ENCODE measurements at regions not wholly inside any gene's neighbourhood (a gene's known extent, or its start where the extent isn't known, plus 50 kb on each side); places are given as distances from the start of the nearest gene placed in this dataset.

GRCh38 chr4:135705343-135705742 lies 1503.8 kb upstream of the PABPC4L start:
- ChIA-PET POLR2A (no interaction called here), CTCF (no interaction called here)
- H3K27me3 ChIP-seq (ENCODE audit: control insufficient read depth in 2 of 2, insufficient read depth in 2 of 2, low read length in 2 of 2) = no peaks in the 10 kb centered on the region
- no peaks in the 10 kb centered on the region for H3K4me1 ChIP-seq (ENCODE audit: control insufficient read depth in 2 of 2, insufficient read depth in 2 of 2, low read length in 2 of 2)
- H3K4me3 ChIP-seq (ENCODE audit: low read length) = no peak overlapping the region
- no peak for DNase-seq
- no peak overlapping the region for H3K27ac ChIP-seq (ENCODE audit: low read depth, low read length)
- H3K4me1 Mint-ChIP-seq = no peaks in the 10 kb centered on the region
- H3K4me3 Mint-ChIP-seq = no peak overlapping the region
- ATAC-seq = no peak
- no peak overlapping the region for H3K27ac Mint-ChIP-seq
- no peaks in the 10 kb centered on the region for H3K36me3 ChIP-seq (ENCODE audit: control insufficient read depth in 2 of 3, insufficient read depth in 3 of 3, low read length in 3 of 3)
- intact Hi-C loops (cut with micrococcal nuclease) = no loop called here
- no peaks in the 10 kb centered on the region for H3K36me3 Mint-ChIP-seq
- no peaks in the 10 kb centered on the region for H3K9me3 ChIP-seq (ENCODE audit: control insufficient read depth in 2 of 3, low read length in 3 of 3)
- no peaks in the 10 kb centered on the region for H3K27me3 Mint-ChIP-seq
- peaks cover 0 to 17% (median 4%) of the 10 kb centered on the region in 11 donors for H3K9me3 Mint-ChIP-seq

DNA sequence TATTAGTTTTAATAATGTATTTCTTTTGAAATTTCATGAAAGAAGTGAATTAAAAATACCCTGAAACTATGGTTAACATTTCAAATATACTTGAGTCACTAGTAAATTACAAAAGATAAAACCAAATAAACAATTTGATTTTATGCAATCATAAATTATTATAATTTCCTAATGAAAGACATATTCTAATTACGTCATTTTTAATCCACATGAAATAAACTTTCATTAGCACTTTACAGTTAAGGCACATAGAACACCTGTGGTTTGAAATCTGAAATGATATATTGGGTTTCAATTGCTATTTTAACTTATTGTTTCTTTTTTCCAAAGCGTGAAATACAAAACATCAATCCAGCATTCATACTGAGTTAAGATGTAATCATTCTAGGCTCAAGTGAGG lies 1492.5 kb upstream of the PABPC4L start:
- Mint-ChIP-seq H3K36me3 (no peaks in the 10 kb centered on the region), H3K27ac (no peak overlapping the region), H3K4me1 (no peaks in the 10 kb centered on the region), H3K27me3 (no peaks in the 10 kb centered on the region), H3K9me3 (peaks cover 0 to 22% (median 7%) of the 10 kb centered on the region in 11 donors), H3K4me3 (no peak overlapping the region)
- ATAC-seq (no peak), DNase-seq (no peak)
- H3K36me3 ChIP-seq (ENCODE audit: control insufficient read depth in 2 of 3, insufficient read depth in 3 of 3, low read length in 3 of 3) = no peaks in the 10 kb centered on the region
- H3K9me3 ChIP-seq (ENCODE audit: control insufficient read depth in 2 of 3, low read length in 3 of 3) = no peaks in the 10 kb centered on the region
- intact Hi-C loops (cut with micrococcal nuclease) = no loop called here
- no peak overlapping the region for H3K4me3 ChIP-seq (ENCODE audit: low read length)
- no peak overlapping the region for H3K27ac ChIP-seq (ENCODE audit: low read depth, low read length)
- H3K27me3 ChIP-seq (ENCODE audit: control insufficient read depth in 2 of 2, insufficient read depth in 2 of 2, low read length in 2 of 2) = no peaks in the 10 kb centered on the region
- H3K4me1 ChIP-seq (ENCODE audit: control insufficient read depth in 2 of 2, insufficient read depth in 2 of 2, low read length in 2 of 2) = no peaks in the 10 kb centered on the region
- ChIA-PET CTCF (no interaction called here), POLR2A (no interaction called here)

DNA sequence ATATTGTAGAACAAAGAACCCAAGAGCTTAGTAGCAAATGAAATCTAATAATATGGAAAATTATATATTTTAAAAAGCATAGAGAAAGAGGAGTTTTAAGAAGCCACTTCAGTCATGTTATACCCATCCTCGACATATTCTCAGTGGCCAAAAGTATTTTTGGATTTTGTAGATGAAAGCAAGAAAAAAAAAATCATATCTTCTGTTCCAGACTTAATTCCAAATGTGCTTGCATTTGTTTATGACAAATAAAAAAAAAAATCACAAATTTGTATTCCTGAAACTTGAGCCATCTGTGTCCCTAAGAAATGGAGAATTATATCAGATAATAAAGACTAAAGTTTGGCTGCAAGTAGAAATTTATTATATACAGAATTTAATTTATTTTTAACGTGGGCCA lies 1482.4 kb upstream of the PABPC4L start:
- Mint-ChIP-seq H3K27ac (no peak overlapping the region), H3K9me3 (peaks cover 0 to 23% (median 4%) of the 10 kb centered on the region in 11 donors), H3K36me3 (peaks cover 0 to 6% (median 0%) of the 10 kb centered on the region in 5 donors), H3K4me3 (no peak overlapping the region), H3K4me1 (no peaks in the 10 kb centered on the region), H3K27me3 (no peaks in the 10 kb centered on the region)
- DNase-seq (no peak), ATAC-seq (no peak)
- no peaks in the 10 kb centered on the region for H3K9me3 ChIP-seq (ENCODE audit: control insufficient read depth in 2 of 3, low read length in 3 of 3)
- no peaks in the 10 kb centered on the region for H3K4me1 ChIP-seq (ENCODE audit: control insufficient read depth in 2 of 2, insufficient read depth in 2 of 2, low read length in 2 of 2)
- no peaks in the 10 kb centered on the region for H3K36me3 ChIP-seq (ENCODE audit: control insufficient read depth in 2 of 3, insufficient read depth in 3 of 3, low read length in 3 of 3)
- ChIA-PET CTCF (no interaction called here), POLR2A (no interaction called here)
- intact Hi-C loops (cut with micrococcal nuclease) = no loop called here
- no peak overlapping the region for H3K27ac ChIP-seq (ENCODE audit: low read depth, low read length)
- no peak overlapping the region for H3K4me3 ChIP-seq (ENCODE audit: low read length)
- no peaks in the 10 kb centered on the region for H3K27me3 ChIP-seq (ENCODE audit: control insufficient read depth in 2 of 2, insufficient read depth in 2 of 2, low read length in 2 of 2)

- H3K27ac Mint-ChIP-seq = no peak overlapping the region
- ChIA-PET POLR2A (no interaction called here), CTCF (no interaction called here)
- no peaks in the 10 kb centered on the region for H3K36me3 Mint-ChIP-seq
- DNase-seq (no peak), ATAC-seq (no peak)
- Histone ChIP-seq H3K27me3 (ENCODE audit: control insufficient read depth in 2 of 2, insufficient read depth in 2 of 2, low read length in 2 of 2) (no peaks in the 10 kb centered on the region), H3K4me1 (ENCODE audit: control insufficient read depth in 2 of 2, insufficient read depth in 2 of 2, low read length in 2 of 2) (no peaks in the 10 kb centered on the region), H3K36me3 (ENCODE audit: control insufficient read depth in 2 of 3, insufficient read depth in 3 of 3, low read length in 3 of 3) (no peaks in the 10 kb centered on the region), H3K27ac (ENCODE audit: low read depth, low read length) (no peak overlapping the region), H3K9me3 (ENCODE audit: control insufficient read depth in 2 of 3, low read length in 3 of 3) (no peaks in the 10 kb centered on the region), H3K4me3 (ENCODE audit: low read length) (no peak overlapping the region)
- intact Hi-C loops (cut with micrococcal nuclease) = no loop called here
- H3K9me3 Mint-ChIP-seq = peaks cover 0 to 15% (median 4%) of the 10 kb centered on the region in 11 donors
- H3K4me3 Mint-ChIP-seq = no peak overlapping the region
- H3K27me3 Mint-ChIP-seq = no peaks in the 10 kb centered on the region
- H3K4me1 Mint-ChIP-seq = no peaks in the 10 kb centered on the region
Measured at GRCh38 chr4:135672202-135672601, 1470.6 kb upstream of the PABPC4L start.

DNA sequence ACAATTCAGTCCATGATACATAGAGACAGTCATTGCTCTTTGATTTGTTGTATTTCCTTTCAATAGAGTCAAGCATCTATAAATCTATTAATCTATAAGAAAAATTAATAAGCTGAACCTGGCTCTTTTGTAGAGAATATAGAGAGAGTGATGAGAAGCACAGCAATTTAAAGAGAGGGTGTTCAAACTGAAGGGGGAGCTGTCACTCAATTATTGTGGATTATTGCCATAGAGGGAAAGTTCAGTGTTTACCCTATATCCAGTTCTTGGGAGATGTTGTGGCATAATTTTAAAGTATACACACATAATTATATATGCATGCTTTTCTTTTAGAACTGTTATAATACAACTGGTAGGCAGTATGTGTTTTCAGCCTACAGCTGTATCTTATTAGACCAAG lies 1469.0 kb upstream of the PABPC4L start:
- intact Hi-C loops (cut with micrococcal nuclease) = no loop called here
- Histone ChIP-seq H3K27me3 (ENCODE audit: control insufficient read depth in 2 of 2, insufficient read depth in 2 of 2, low read length in 2 of 2) (no peaks in the 10 kb centered on the region), H3K27ac (ENCODE audit: low read depth, low read length) (no peak overlapping the region), H3K4me3 (ENCODE audit: low read length) (no peak overlapping the region), H3K4me1 (ENCODE audit: control insufficient read depth in 2 of 2, insufficient read depth in 2 of 2, low read length in 2 of 2) (no peaks in the 10 kb centered on the region), H3K9me3 (ENCODE audit: control insufficient read depth in 2 of 3, low read length in 3 of 3) (no peaks in the 10 kb centered on the region), H3K36me3 (ENCODE audit: control insufficient read depth in 2 of 3, insufficient read depth in 3 of 3, low read length in 3 of 3) (no peaks in the 10 kb centered on the region)
- peaks cover 0 to 9% (median 5%) of the 10 kb centered on the region in 11 donors for H3K9me3 Mint-ChIP-seq
- H3K4me1 Mint-ChIP-seq = no peaks in the 10 kb centered on the region
- H3K27me3 Mint-ChIP-seq = no peaks in the 10 kb centered on the region
- ATAC-seq (no peak), DNase-seq (no peak)
- CTCF ChIA-PET = no interaction called here
- H3K27ac Mint-ChIP-seq = no peak overlapping the region
- no peak overlapping the region for H3K4me3 Mint-ChIP-seq
- no peaks in the 10 kb centered on the region for H3K36me3 Mint-ChIP-seq
- POLR2A ChIA-PET = interaction anchor here (0.5 kb wide), 1 partner anchor 339 kb away, joined by 4 read pairs; no protein-coding TSS in a partner anchor

Data from naive thymus-derived CD4-positive, alpha-beta T cell (primary cell).